ENCODE measurements at regions not wholly inside any gene's neighbourhood (a gene's known extent, or its start where the extent isn't known, plus 50 kb on each side); places are given as distances from the start of the nearest gene placed in this dataset.

- TF ChIP-seq CTCF (IDR thresholded peaks at IDR 0.05; ENCODE audit: poor library complexity) = no peak
- no peak for TF ChIP-seq EZH2phosphoT487 (IDR thresholded peaks at IDR 0.05; ENCODE audit: low read depth, severe bottlenecking, unreplicated experiment)
Measured at GRCh38 chr1:213623064-213623581, 364.6 kb upstream of the PROX1 start.

All from hepatocyte (in vitro differentiated cells).